Fibroblast of lung (primary cell): ENCODE measurements at regions not wholly inside any gene's neighbourhood (a gene's known extent, or its start where the extent isn't known, plus 50 kb on each side); places are given as distances from the start of the nearest gene placed in this dataset.

ENCODE experiments used
- DNase-seq, 2 donors: peaks; one replicate each; pipeline versions ENCODE4 v3.0.0 to v3.0.0-alpha.2; 2010; ENCODE audit warnings: low read depth in 2 of 2
- H2AFZ ChIP-seq: 2 replicates; pipeline ENCODE4 v1.5.1; 2012; ENCODE audit warnings: low read length, control low read depth, inconsistent platforms
- H3K27ac ChIP-seq: 2 replicates; pipeline ENCODE4 v1.5.1; 2011; ENCODE audit warnings: low read length, control low read depth; ENCODE audit not compliant: insufficient read depth
- H3K27me3 ChIP-seq: 2 replicates; pipeline ENCODE4 v1.5.1; 2011; ENCODE audit warnings: mild to moderate bottlenecking, low read length; ENCODE audit not compliant: control insufficient read depth, insufficient read depth
- H3K36me3 ChIP-seq: 2 replicates; pipeline ENCODE4 v1.5.1; 2011; ENCODE audit warnings: low read length; ENCODE audit not compliant: control insufficient read depth, insufficient read depth
- H3K4me1 ChIP-seq: 2 replicates; pipeline ENCODE4 v1.5.1; 2011; ENCODE audit warnings: low read length; ENCODE audit not compliant: control insufficient read depth, insufficient read depth; ENCODE audit errors: extremely low read depth
- H3K4me2 ChIP-seq: 2 replicates; pipeline ENCODE4 v1.5.1; 2011; ENCODE audit warnings: low read length, control low read depth; ENCODE audit not compliant: insufficient read depth; ENCODE audit errors: extremely low read depth
- H3K4me3 ChIP-seq, 4 experiments: fragments of 200-600 bp in 1 of 4; sonication (generic) in 1 of 4; replicated peaks in 1 of 4; 2 replicates each; pipeline ENCODE4 v1.5.1; 2011 to 2016; ENCODE audit warnings: low read length in 4 of 4, low read depth in 3 of 4, mild to moderate bottlenecking in 3 of 4, control low read depth in 2 of 4, inconsistent platforms in 1 of 4, mixed read lengths in 1 of 4; ENCODE audit not compliant: insufficient read depth in 1 of 4; ENCODE audit errors: control extremely low read depth in 1 of 4
- H3K79me2 ChIP-seq: 2 replicates; pipeline ENCODE4 v1.5.1; 2012; ENCODE audit warnings: mild to moderate bottlenecking, low read length, inconsistent platforms; ENCODE audit not compliant: control insufficient read depth, insufficient read depth
- H3K9ac ChIP-seq: 2 replicates; pipeline ENCODE4 v1.5.1; 2011; ENCODE audit warnings: mild to moderate bottlenecking, low read length, control low read depth; ENCODE audit not compliant: insufficient read depth
- H3K9me3 ChIP-seq: 2 replicates; pipeline ENCODE4 v1.5.1; 2012; ENCODE audit warnings: low read depth, low read length; ENCODE audit not compliant: control insufficient read depth, insufficient read depth
- H4K20me1 ChIP-seq: 2 replicates; pipeline ENCODE4 v1.5.1; 2011; ENCODE audit warnings: low read length; ENCODE audit not compliant: control insufficient read depth, insufficient read depth; ENCODE audit errors: extremely low read depth
- CTCF ChIP-seq, 2 donors: IDR thresholded peaks in 1 of 2; conservative IDR thresholded peaks in 1 of 2; 1 replicate in 1 of 2; 2 replicates in 1 of 2; pipeline ENCODE4 v1.5.1; 2011 to 2012; ENCODE audit warnings: low read length in 2 of 2, control low read depth in 1 of 2, inconsistent platforms in 1 of 2, low read depth in 1 of 2, mild to moderate bottlenecking in 1 of 2
- EZH2 ChIP-seq: IDR thresholded peaks from 2 replicates; pipeline ENCODE4 v1.5.1; 2012; ENCODE audit warnings: low read length, control low read depth, mild to moderate bottlenecking; ENCODE audit errors: missing control alignments

GRCh38 chr11:119907878-119908572 is 179.0 kb upstream of the NECTIN1 start:
- no peaks in the 10 kb centered on the region for H3K79me2 ChIP-seq
- no peaks in the 10 kb centered on the region for H3K27me3 ChIP-seq
- H3K36me3 ChIP-seq, result no peaks in the 10 kb centered on the region
- H3K4me1 ChIP-seq, result no peaks in the 10 kb centered on the region
- no peaks in the 10 kb centered on the region for H4K20me1 ChIP-seq
- no peak overlapping the region for H2AFZ ChIP-seq
- H3K4me2 ChIP-seq, result no peak overlapping the region
- TF ChIP-seq EZH2 (no peak), CTCF (conservative IDR thresholded peaks at IDR 0.05 in 1 of 2, IDR thresholded peaks at IDR 0.05 in 1 of 2; ENCODE audit: low read depth in 1 of 2, low read length in 2 of 2) (no peak)
- no peak overlapping the region for H3K4me3 ChIP-seq
- no peaks in the 10 kb centered on the region for H3K9me3 ChIP-seq
- H3K9ac ChIP-seq, result no peak overlapping the region
- no peak for DNase-seq
- H3K27ac ChIP-seq, result no peak overlapping the region

DNA sequence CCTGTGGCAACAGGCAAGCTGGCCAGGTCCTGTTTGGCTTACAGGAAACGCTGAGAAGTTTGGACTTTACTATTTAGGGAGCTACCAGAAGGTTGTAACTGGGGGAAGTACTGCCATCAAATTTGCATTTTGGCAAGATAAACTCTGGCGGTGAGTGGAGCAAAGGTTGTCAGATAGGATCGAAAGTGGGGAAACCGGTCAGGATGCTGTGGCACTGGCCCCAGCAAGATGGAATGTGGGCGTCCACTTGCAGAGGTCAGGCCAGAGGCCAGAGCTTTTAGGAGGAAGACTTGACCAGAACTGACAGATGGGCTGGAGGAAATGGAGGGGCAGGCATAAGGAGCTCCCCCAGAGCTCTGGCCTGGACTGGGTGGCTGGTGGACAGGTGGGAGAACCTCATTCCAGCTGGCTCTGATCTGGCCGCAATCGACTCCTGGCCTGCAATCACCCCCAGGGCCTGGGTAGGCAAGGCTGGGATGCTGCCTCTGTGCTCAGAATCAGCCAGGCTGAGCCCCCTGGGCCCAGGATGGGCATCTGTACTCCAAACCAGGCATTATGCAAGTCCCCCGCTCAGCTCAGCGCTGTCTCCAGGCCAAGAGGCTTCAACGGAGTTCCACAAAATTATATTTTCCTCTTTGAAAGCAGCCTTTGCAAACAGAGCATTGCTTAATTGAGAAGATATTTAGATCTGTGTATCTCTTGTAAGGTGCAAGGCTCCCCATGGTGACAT is 178.3 kb upstream of the NECTIN1 start:
- DNase-seq, result no peak
- no peaks in the 10 kb centered on the region for H3K27me3 ChIP-seq
- no peak overlapping the region for H2AFZ ChIP-seq

More for the DNA sequence above, 178.3 kb upstream of the NECTIN1 start:
- no peak overlapping the region for H3K4me3 ChIP-seq
- no peaks in the 10 kb centered on the region for H3K79me2 ChIP-seq
- no peak overlapping the region for H3K4me2 ChIP-seq
- no peaks in the 10 kb centered on the region for H3K9me3 ChIP-seq
- H3K9ac ChIP-seq, result no peak overlapping the region
- no peak for TF ChIP-seq EZH2
- TF ChIP-seq CTCF (conservative IDR thresholded peaks at IDR 0.05 in 1 of 2, IDR thresholded peaks at IDR 0.05 in 1 of 2; ENCODE audit: low read depth in 1 of 2, low read length in 2 of 2), result no peak
- H3K27ac ChIP-seq, result no peak overlapping the region
- no peaks in the 10 kb centered on the region for H4K20me1 ChIP-seq
- no peaks in the 10 kb centered on the region for H3K4me1 ChIP-seq
- H3K36me3 ChIP-seq, result no peaks in the 10 kb centered on the region
